ENCODE measurements at regions not wholly inside any gene's neighbourhood (a gene's known extent, or its start where the extent isn't known, plus 50 kb on each side); places are given as distances from the start of the nearest gene placed in this dataset.
"Not testable (repeated sequence)": the region's sequence is repeated elsewhere in the genome, so short reads cannot be mapped to it uniquely, and the experiment has no call there.

DNA sequence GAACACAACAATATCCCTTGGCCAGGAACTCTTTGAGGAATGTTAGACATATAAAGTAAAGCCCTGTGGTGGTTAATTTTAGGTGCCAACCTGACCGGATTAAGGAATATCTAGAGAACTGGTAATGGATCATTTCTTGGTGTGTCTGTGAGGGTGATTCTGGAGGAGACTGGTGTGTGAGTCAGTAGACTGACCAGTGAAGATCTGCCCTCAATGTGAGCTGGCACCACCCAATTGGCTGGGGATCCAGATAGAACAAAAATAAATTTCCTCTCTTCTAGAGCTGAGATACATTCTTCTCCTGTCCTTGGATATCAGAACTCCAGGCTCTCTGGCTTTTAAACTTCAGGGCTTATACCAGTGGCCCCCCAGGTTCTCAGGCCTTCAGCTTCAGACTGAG is 56.2 kb upstream of the TNPO1 start:
- no peak for DNase-seq

GRCh38 chr5:72752909-72753308 is 63.6 kb upstream of the TNPO1 start:
- no peak for DNase-seq

DNA sequence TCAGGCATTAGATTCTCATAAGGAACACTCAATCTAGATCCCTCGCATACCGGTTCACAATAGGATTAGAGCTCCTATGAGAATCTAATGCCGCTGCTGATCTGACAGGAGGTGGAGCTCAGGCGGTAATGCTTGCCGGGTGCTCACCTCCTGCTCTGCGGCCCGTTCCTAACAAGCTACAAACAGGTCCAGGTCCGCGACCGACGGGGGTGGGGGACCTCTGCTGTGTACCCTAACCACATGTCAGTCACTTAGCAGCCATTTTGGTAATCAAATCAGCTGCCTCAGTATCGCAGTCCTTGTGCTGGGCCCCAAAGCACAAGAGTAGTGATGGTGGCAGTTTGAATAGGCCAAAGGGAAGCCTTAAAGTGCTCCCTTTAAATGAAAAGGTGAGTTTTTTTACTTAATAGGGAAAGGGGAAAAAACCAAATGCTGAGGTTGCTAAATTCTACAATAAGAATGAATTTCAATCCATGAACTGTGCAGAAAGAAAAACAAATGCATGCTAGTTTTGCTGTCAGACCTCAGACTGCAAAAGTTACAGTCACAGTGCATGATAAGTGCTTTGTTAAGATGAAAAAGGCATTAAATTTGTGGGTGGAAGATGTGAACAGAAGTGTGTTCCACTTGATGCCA is 67.0 kb upstream of the TNPO1 start:
- no peak for DNase-seq

DNA sequence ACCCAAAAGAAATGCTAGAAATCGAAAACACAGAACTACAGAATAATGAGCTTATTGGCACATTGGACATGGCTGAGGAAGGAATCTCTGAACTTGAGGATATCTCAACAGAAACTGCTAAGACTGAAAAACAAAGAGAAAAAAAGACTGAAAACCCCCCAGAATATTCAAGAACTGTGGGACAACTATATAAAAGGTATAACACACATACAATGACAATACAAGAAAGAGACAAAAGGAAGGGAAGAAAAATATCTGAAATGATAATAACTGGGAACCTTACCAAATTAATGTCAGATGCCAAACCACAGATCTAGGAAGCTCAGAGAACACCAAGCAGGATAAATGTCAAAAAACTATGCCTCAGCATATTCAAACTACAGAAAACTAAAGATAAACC is 68.6 kb upstream of the TNPO1 start:
- no peak for DNase-seq

- DNase-seq, result no peak
These were observed 69.7 kb upstream of the TNPO1 start for GRCh38 chr5:72746736-72747135.

GRCh38 chr5:72744136-72744535 is 72.3 kb upstream of the TNPO1 start:
- no peak for DNase-seq

DNA sequence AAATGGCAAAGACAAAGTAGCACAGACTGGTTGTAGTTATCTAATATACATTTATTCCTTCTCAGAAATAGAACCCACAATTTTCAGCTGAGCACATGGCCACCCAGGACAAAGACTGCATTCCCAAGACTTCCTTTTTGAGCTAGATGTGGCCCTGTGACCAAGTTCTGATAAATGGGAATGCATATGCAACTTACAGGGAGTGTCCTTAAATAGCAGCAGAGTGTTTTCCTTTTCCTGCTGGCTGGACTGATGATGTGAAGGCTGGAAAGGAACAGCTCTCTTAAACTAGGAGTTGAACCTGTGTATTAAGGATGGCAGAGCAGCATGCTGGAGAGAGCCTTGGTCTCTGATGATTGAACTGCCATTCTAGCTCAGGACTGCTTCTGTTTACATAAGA is 74.7 kb upstream of the TNPO1 start:
- no peak for DNase-seq

- DNase-seq, result no peak
These were observed 82.7 kb upstream of the TNPO1 start for GRCh38 chr5:72733810-72734209.

DNA sequence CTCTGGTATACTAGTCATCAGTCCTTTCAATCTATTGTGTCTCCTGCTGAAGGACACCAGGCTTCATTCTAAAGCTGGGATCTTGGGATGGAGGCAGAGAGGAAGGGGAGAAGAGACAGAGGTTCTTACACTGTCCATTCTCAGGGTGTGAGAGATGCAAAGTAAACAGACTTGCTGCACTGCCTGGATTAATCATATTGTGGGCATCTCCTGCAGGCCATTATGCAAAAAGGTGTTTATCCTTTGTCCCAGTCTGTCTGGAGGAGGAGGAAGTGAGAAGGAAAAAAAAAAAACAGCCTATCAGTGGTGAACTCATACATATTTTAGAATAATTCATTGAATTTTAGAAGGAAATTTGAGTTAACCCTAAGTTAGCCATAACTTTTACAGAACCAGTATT is 92.9 kb upstream of the TNPO1 start:
- DNase-seq, result no peak

DNA sequence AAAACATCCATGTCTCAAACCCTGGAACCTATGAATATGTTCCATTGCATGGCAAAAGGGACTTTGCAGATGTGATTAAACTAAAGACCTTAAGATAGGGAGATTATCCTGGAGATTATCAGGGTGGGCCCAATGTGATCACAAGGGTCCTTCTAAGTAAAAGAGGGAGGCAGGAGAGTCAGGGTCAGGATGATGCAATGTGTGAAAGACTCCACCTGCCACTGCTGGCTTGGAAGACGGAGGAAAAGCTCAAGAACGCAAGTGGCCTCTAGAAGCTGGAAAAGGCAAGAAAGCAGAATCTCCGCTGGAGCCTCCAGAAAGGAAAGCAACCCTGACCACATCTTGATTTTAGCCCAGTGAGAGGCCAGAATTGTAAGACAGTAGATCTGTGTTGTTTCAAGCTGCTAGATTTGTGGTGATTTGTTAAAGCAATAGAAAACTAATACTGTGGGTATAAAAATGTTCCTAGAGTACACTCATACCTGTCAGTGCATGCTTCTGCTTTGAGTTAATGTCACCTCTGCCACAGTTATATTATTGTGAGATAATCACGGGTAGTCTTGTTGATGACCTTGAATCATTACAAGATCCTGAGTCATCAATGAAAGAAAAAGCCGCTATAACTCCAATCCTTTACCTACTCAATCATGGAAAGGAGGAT is 93.5 kb upstream of the TNPO1 start:
- DNase-seq, result no peak

DNA sequence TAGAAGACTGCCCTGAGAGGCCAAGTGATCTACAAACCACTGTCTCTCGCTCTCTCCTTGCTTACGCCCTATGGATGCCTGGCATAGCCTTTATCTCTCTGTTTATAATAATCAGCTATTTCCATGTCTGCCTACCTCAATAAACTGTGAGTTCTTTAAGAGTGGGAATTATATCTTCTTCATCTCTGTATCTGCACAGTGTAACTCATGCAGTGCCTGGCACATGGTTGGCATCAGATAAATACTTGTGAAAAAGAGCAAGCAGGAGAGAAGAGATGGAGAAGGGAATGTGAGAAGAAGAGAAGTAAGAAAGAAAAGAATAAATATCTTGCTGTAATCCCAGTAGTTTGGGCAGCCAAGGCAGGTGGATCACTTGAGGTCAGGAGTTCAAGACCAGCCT is 94.6 kb upstream of the TNPO1 start:
- DNase-seq, result no peak

- DNase-seq, result no peak
These were observed 96.3 kb upstream of the TNPO1 start for GRCh38 chr5:72720205-72720604.

DNA sequence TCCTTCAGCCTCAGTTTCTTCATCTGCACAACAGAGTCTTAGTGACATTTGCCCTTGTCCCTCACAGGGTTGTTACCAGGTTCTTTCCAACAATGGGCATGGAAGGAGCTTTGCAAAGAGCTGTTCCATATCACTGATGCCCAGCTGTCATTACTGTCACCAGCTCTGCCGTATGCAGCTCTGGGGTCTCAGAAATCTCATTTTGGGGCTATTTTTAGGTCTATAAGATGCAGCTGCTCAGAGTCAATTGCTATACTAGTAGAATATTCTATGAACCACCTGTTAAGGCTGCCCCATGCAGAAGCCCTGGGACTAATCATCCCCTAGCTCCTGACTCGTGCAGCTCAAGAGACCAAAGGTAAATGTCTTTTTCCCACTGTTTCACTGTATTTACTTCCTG is 105.1 kb upstream of the TNPO1 start:
- DNase-seq, result no peak

DNA sequence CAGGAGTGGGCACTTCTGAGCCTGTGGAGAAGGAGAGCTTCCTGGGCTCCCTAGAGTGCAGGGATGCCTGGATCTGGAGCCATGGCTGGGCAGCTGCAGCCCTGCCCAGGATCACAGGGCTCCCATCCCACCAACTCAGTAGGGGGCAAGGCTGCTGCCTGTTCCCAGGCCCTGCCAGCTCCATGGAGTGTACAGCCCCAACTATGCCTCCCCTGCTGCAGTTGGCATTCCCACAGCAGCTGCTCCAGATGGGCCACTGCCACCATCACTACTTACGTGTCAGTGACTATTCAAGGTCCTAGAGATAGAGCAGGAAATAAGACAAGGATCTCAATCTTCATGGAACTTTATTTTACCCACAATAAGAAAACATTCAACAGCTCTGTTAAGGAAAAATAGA is 107.1 kb upstream of the TNPO1 start:
- no peak for DNase-seq

DNA sequence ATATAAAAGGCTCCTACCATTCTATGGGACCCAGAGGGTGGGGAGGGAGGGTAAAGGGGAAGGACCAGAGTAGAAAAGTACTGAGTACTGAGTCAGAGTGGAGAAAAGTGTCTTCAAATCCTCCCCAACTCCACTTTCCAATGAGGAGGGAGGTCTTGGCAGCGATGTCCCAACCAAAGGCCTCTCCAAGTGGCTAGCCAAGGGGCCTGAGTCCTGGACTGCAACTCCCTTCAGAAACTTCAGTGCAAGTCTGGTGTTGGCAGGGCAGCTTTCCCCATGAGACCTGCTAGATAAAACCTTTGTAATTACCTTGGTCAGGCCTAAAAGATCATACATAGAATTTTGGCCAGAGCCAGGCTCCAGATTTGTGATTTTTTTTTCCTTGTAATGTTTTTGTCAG is 111.3 kb upstream of the TNPO1 start:
- no peak for DNase-seq

GRCh38 chr5:72703876-72704275 is 112.6 kb upstream of the TNPO1 start:
- no peak for DNase-seq

GRCh38 chr5:72702881-72703434 is 113.5 kb upstream of the TNPO1 start:
- no peak for DNase-seq

DNA sequence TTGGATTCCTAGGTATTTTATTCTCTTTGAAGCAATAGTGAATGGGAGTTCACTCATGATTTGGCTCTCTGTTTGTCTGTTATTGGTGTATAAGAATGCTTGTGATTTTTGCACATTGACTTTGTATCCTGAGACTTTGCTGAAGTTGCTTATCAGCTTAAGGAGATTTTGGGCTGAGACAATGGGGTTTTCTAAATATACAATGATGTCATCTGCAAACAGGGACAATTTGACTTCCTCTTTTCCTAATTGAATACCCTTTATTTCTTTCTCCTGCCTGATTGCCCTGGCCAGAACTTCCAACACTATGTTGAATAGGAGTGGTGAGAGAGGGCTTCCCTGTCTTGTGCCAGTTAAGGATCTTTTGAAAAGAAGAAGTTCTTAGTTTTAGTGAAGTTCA is 114.4 kb upstream of the TNPO1 start:
- DNase-seq, result not testable (repeated sequence)

GRCh38 chr5:72698481-72698880 is 118.0 kb upstream of the TNPO1 start:
- DNase-seq, result no peak

DNA sequence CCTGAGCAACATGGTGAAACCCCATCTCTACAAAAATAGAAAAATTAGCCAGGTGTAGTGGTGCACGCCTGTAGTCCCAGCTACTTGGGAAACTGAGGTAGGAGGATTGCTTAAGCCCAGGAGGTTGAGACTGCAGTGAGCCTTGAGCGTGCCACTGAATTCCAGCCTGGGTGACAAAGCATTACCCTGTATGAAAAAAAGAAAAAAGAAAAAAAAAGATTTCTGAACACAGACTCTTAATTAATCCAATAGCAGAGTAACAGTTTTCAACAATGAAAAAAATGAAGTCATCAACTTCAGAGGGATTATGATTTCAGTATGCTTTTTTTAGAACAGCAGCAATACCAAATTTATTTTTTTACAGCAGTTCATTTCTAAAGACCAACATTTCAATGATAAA is 118.8 kb upstream of the TNPO1 start:
- DNase-seq, result no peak

DNA sequence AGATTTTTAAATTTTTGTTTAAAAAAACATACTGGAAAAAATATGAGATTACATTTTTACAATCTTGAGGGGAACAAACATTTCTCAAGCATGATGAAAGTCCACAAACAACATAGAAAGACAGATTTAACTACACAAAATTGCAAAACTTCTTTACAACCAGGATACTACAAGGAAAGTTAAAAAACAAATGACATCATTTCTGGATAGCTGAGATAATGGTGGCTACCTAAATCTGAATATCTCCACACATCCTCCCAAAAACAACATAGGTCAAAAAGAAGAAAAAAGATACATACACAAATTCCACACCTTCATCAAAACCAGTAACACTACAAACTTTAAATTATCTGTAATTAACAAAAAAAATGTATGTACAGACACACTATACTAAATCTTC is 120.8 kb upstream of the TNPO1 start:
- DNase-seq, result no peak

- no peak for DNase-seq
These were observed 121.6 kb upstream of the TNPO1 start for GRCh38 chr5:72694856-72695255.

GRCh38 chr5:72693546-72694205 is 122.8 kb upstream of the TNPO1 start:
- DNase-seq, result no peak
